ENCODE measurements at regions not wholly inside any gene's neighbourhood (a gene's known extent, or its start where the extent isn't known, plus 50 kb on each side); places are given as distances from the start of the nearest gene placed in this dataset.

- Histone ChIP-seq H2BK12ac (ENCODE audit: low read length in 2 of 2) (no peak overlapping the region), H3K27me3 (ENCODE audit: control insufficient read depth in 1 of 2, insufficient read depth in 1 of 2, low read length in 2 of 2) (no peaks in the 10 kb centered on the region), H3K4ac (ENCODE audit: low read depth in 1 of 2, low read length in 2 of 2) (no peak overlapping the region), H2AFZ (ENCODE audit: low read depth, low read length) (no peak overlapping the region), H2BK15ac (ENCODE audit: low read depth, poor library complexity, severe bottlenecking) (no peak overlapping the region), H3K23ac (ENCODE audit: low read length in 2 of 2) (no peak overlapping the region), H3K36me3 (ENCODE audit: control insufficient read depth in 1 of 2, insufficient read depth in 2 of 2, low read depth in 1 of 2, low read length in 2 of 2) (no peaks in the 10 kb centered on the region), H3K9ac (ENCODE audit: low read length) (no peak overlapping the region), H3K27ac (ENCODE audit: low read length, poor library complexity, severe bottlenecking) (no peak overlapping the region), H3K14ac (ENCODE audit: low read length in 2 of 2) (no peak overlapping the region), H3K79me1 (replicated peaks; ENCODE audit: low read length, poor library complexity, severe bottlenecking) (no peaks in the 10 kb centered on the region), H3K9me3 (ENCODE audit: control insufficient read depth, low read length) (peaks cover 3% of the 10 kb centered on the region), H4K8ac (ENCODE audit: low read length) (no peak overlapping the region), H3K18ac (ENCODE audit: low read depth in 1 of 2, low read length in 2 of 2) (no peak overlapping the region), H2AK5ac (ENCODE audit: low read length, severe bottlenecking) (no peak overlapping the region), H4K91ac (ENCODE audit: low read length) (no peak overlapping the region), H3K4me2 (ENCODE audit: low read length, poor library complexity, severe bottlenecking) (no peak overlapping the region), H3K4me3 (ENCODE audit: insufficient read depth in 1 of 2, low read depth in 1 of 2, low read length in 2 of 2) (no peak overlapping the region), H2BK120ac (ENCODE audit: low read depth, low read length) (no peak overlapping the region), H3K4me1 (ENCODE audit: control insufficient read depth, insufficient read depth, low read depth, low read length) (no peaks in the 10 kb centered on the region), H2BK5ac (ENCODE audit: low read depth, low read length, poor library complexity, severe bottlenecking) (no peak overlapping the region)
- no peak for DNase-seq
- WGBS: 85% methylated on average over 2 of the region's 2 CpGs
Observed at GRCh38 chr2:155675920-155676319, 656.6 kb downstream of the NR4A2 start.

- Histone ChIP-seq H3K4me2 (ENCODE audit: low read length, poor library complexity, severe bottlenecking) (no peak overlapping the region), H3K23ac (ENCODE audit: low read length in 2 of 2) (no peak overlapping the region), H2BK15ac (ENCODE audit: low read depth, poor library complexity, severe bottlenecking) (no peak overlapping the region), H2BK120ac (ENCODE audit: low read depth, low read length) (no peak overlapping the region), H3K27me3 (ENCODE audit: control insufficient read depth in 1 of 2, insufficient read depth in 1 of 2, low read length in 2 of 2) (no peaks in the 10 kb centered on the region), H3K4ac (ENCODE audit: low read depth in 1 of 2, low read length in 2 of 2) (no peak overlapping the region), H3K14ac (ENCODE audit: low read length in 2 of 2) (no peak overlapping the region), H2AK5ac (ENCODE audit: low read length, severe bottlenecking) (no peak overlapping the region), H3K4me3 (ENCODE audit: insufficient read depth in 1 of 2, low read depth in 1 of 2, low read length in 2 of 2) (no peak overlapping the region), H3K18ac (ENCODE audit: low read depth in 1 of 2, low read length in 2 of 2) (no peak overlapping the region), H2BK12ac (ENCODE audit: low read length in 2 of 2) (no peak overlapping the region), H2AFZ (ENCODE audit: low read depth, low read length) (no peak overlapping the region), H3K27ac (ENCODE audit: low read length, poor library complexity, severe bottlenecking) (no peak overlapping the region), H4K91ac (ENCODE audit: low read length) (no peak overlapping the region), H3K9me3 (ENCODE audit: control insufficient read depth, low read length) (no peaks in the 10 kb centered on the region), H2BK5ac (ENCODE audit: low read depth, low read length, poor library complexity, severe bottlenecking) (no peak overlapping the region), H3K9ac (ENCODE audit: low read length) (no peak overlapping the region), H3K36me3 (ENCODE audit: control insufficient read depth in 1 of 2, insufficient read depth in 2 of 2, low read depth in 1 of 2, low read length in 2 of 2) (no peaks in the 10 kb centered on the region), H4K8ac (ENCODE audit: low read length) (no peak overlapping the region), H3K79me1 (replicated peaks; ENCODE audit: low read length, poor library complexity, severe bottlenecking) (no peaks in the 10 kb centered on the region), H3K4me1 (ENCODE audit: control insufficient read depth, insufficient read depth, low read depth, low read length) (no peaks in the 10 kb centered on the region)
- 75% methylated on average over 5 of the region's 5 CpGs for WGBS
- no peak for DNase-seq
Observed at GRCh38 chr2:155665704-155666103, 666.8 kb downstream of the NR4A2 start.

- Histone ChIP-seq H2AFZ (ENCODE audit: low read depth, low read length) (no peak overlapping the region), H3K4ac (ENCODE audit: low read depth in 1 of 2, low read length in 2 of 2) (no peak overlapping the region), H2BK15ac (ENCODE audit: low read depth, poor library complexity, severe bottlenecking) (no peak overlapping the region), H4K8ac (ENCODE audit: low read length) (no peak overlapping the region), H3K27ac (ENCODE audit: low read length, poor library complexity, severe bottlenecking) (no peak overlapping the region), H3K4me2 (ENCODE audit: low read length, poor library complexity, severe bottlenecking) (no peak overlapping the region), H3K36me3 (ENCODE audit: control insufficient read depth in 1 of 2, insufficient read depth in 2 of 2, low read depth in 1 of 2, low read length in 2 of 2) (no peaks in the 10 kb centered on the region), H2BK120ac (ENCODE audit: low read depth, low read length) (no peak overlapping the region), H3K79me1 (replicated peaks; ENCODE audit: low read length, poor library complexity, severe bottlenecking) (no peaks in the 10 kb centered on the region), H3K9me3 (ENCODE audit: control insufficient read depth, low read length) (no peaks in the 10 kb centered on the region), H3K18ac (ENCODE audit: low read depth in 1 of 2, low read length in 2 of 2) (no peak overlapping the region), H3K23ac (ENCODE audit: low read length in 2 of 2) (no peak overlapping the region), H3K9ac (ENCODE audit: low read length) (no peak overlapping the region), H3K14ac (ENCODE audit: low read length in 2 of 2) (no peak overlapping the region), H3K27me3 (ENCODE audit: control insufficient read depth in 1 of 2, insufficient read depth in 1 of 2, low read length in 2 of 2) (no peaks in the 10 kb centered on the region), H2BK12ac (ENCODE audit: low read length in 2 of 2) (no peak overlapping the region), H3K4me3 (ENCODE audit: insufficient read depth in 1 of 2, low read depth in 1 of 2, low read length in 2 of 2) (no peak overlapping the region), H2BK5ac (ENCODE audit: low read depth, low read length, poor library complexity, severe bottlenecking) (no peak overlapping the region), H3K4me1 (ENCODE audit: control insufficient read depth, insufficient read depth, low read depth, low read length) (no peaks in the 10 kb centered on the region), H4K91ac (ENCODE audit: low read length) (no peak overlapping the region), H2AK5ac (ENCODE audit: low read length, severe bottlenecking) (no peak overlapping the region)
- no peak for DNase-seq
- WGBS: 95% methylated on average over 2 of the region's 3 CpGs
Observed at GRCh38 chr2:155663265-155663664, 669.3 kb downstream of the NR4A2 start.

GRCh38 chr2:155662224-155662623 lies 670.3 kb downstream of the NR4A2 start:
- Histone ChIP-seq H3K4me3 (ENCODE audit: insufficient read depth in 1 of 2, low read depth in 1 of 2, low read length in 2 of 2) (no peak overlapping the region), H3K18ac (ENCODE audit: low read depth in 1 of 2, low read length in 2 of 2) (no peak overlapping the region), H3K79me1 (replicated peaks; ENCODE audit: low read length, poor library complexity, severe bottlenecking) (no peaks in the 10 kb centered on the region), H3K4me2 (ENCODE audit: low read length, poor library complexity, severe bottlenecking) (no peak overlapping the region), H3K23ac (ENCODE audit: low read length in 2 of 2) (no peak overlapping the region), H2BK120ac (ENCODE audit: low read depth, low read length) (no peak overlapping the region), H3K27ac (ENCODE audit: low read length, poor library complexity, severe bottlenecking) (no peak overlapping the region), H3K36me3 (ENCODE audit: control insufficient read depth in 1 of 2, insufficient read depth in 2 of 2, low read depth in 1 of 2, low read length in 2 of 2) (no peaks in the 10 kb centered on the region), H3K4me1 (ENCODE audit: control insufficient read depth, insufficient read depth, low read depth, low read length) (no peaks in the 10 kb centered on the region), H2AK5ac (ENCODE audit: low read length, severe bottlenecking) (no peak overlapping the region), H2BK5ac (ENCODE audit: low read depth, low read length, poor library complexity, severe bottlenecking) (no peak overlapping the region), H3K9ac (ENCODE audit: low read length) (no peak overlapping the region), H4K8ac (ENCODE audit: low read length) (no peak overlapping the region), H3K14ac (ENCODE audit: low read length in 2 of 2) (no peak overlapping the region), H4K91ac (ENCODE audit: low read length) (no peak overlapping the region), H2BK15ac (ENCODE audit: low read depth, poor library complexity, severe bottlenecking) (no peak overlapping the region), H3K4ac (ENCODE audit: low read depth in 1 of 2, low read length in 2 of 2) (no peak overlapping the region), H2AFZ (ENCODE audit: low read depth, low read length) (no peak overlapping the region), H3K9me3 (ENCODE audit: control insufficient read depth, low read length) (no peaks in the 10 kb centered on the region), H3K27me3 (ENCODE audit: control insufficient read depth in 1 of 2, insufficient read depth in 1 of 2, low read length in 2 of 2) (no peaks in the 10 kb centered on the region), H2BK12ac (ENCODE audit: low read length in 2 of 2) (no peak overlapping the region)
- DNase-seq: no peak
- WGBS: no CpG with 5 or more reads among the region's 4 CpGs
